ENCODE measurements at regions not wholly inside any gene's neighbourhood (a gene's known extent, or its start where the extent isn't known, plus 50 kb on each side); places are given as distances from the start of the nearest gene placed in this dataset.
"Not testable (repeated sequence)": the region's sequence is repeated elsewhere in the genome, so short reads cannot be mapped to it uniquely, and the experiment has no call there.

GRCh38 chr5:138640138-138640537, 64.9 kb upstream of the HSPA9 start:
- H3K27me3 ChIP-seq (ENCODE audit: control insufficient read depth, insufficient read depth, low read length), result no peaks in the 10 kb centered on the region
- H3K9me3 ChIP-seq (ENCODE audit: control insufficient read depth, insufficient read depth, low read length), result no peaks in the 10 kb centered on the region
- DNase-seq (ENCODE audit: low read depth, low spot score), result no peak
- no peak overlapping the region for H3K4me3 ChIP-seq (ENCODE audit: low read length)
- no CpG with 5 or more reads among the region's 5 CpGs for WGBS (ENCODE audit: insufficient coverage, insufficient read length)
- H3K27ac ChIP-seq (ENCODE audit: low read length), result no peak overlapping the region
- peaks cover 5% of the 10 kb centered on the region for H3K4me1 ChIP-seq (ENCODE audit: control insufficient read depth, insufficient read depth, low read length)
- no peaks in the 10 kb centered on the region for H3K36me3 ChIP-seq (ENCODE audit: control insufficient read depth, insufficient read depth, low read length)

- peaks cover 5% of the 10 kb centered on the region for H3K4me1 ChIP-seq (ENCODE audit: control insufficient read depth, insufficient read depth, low read length)
- H3K27me3 ChIP-seq (ENCODE audit: control insufficient read depth, insufficient read depth, low read length), result no peaks in the 10 kb centered on the region
- H3K36me3 ChIP-seq (ENCODE audit: control insufficient read depth, insufficient read depth, low read length), result no peaks in the 10 kb centered on the region
- WGBS (ENCODE audit: insufficient coverage, insufficient read length), result no CpG with 5 or more reads among the region's 3 CpGs
- no peaks in the 10 kb centered on the region for H3K9me3 ChIP-seq (ENCODE audit: control insufficient read depth, insufficient read depth, low read length)
- H3K27ac ChIP-seq (ENCODE audit: low read length), result no peak overlapping the region
- no peak for DNase-seq (ENCODE audit: low read depth, low spot score)
- no peak overlapping the region for H3K4me3 ChIP-seq (ENCODE audit: low read length)
These were observed 64.1 kb upstream of the HSPA9 start for GRCh38 chr5:138639326-138639725.

- Histone ChIP-seq H3K27ac (ENCODE audit: low read length) (no peak overlapping the region), H3K9me3 (ENCODE audit: control insufficient read depth, insufficient read depth, low read length) (no peaks in the 10 kb centered on the region), H3K4me3 (ENCODE audit: low read length) (no peak overlapping the region), H3K4me1 (ENCODE audit: control insufficient read depth, insufficient read depth, low read length) (peaks cover 5% of the 10 kb centered on the region), H3K36me3 (ENCODE audit: control insufficient read depth, insufficient read depth, low read length) (no peaks in the 10 kb centered on the region), H3K27me3 (ENCODE audit: control insufficient read depth, insufficient read depth, low read length) (no peaks in the 10 kb centered on the region)
- DNase-seq (ENCODE audit: low read depth, low spot score), result no peak
- no CpG with 5 or more reads among the region's 4 CpGs for WGBS (ENCODE audit: insufficient coverage, insufficient read length)
These were observed 62.1 kb upstream of the HSPA9 start for GRCh38 chr5:138637256-138637655.

- peaks cover 2% of the 10 kb centered on the region; the same call in 1 of the 2 replicates for H3K4me1 ChIP-seq (ENCODE audit: control insufficient read depth, insufficient read depth, low read length)
- H3K27ac ChIP-seq (ENCODE audit: low read length), result no peak overlapping the region
- H3K27me3 ChIP-seq (ENCODE audit: control insufficient read depth, insufficient read depth, low read length), result no peaks in the 10 kb centered on the region
- H3K4me3 ChIP-seq (ENCODE audit: low read length), result no peak overlapping the region
- WGBS (ENCODE audit: insufficient coverage, insufficient read length), result no CpG with 5 or more reads among the region's 5 CpGs
- DNase-seq (ENCODE audit: low read depth, low spot score), result no peak
- H3K9me3 ChIP-seq (ENCODE audit: control insufficient read depth, insufficient read depth, low read length), result no peaks in the 10 kb centered on the region
- no peaks in the 10 kb centered on the region for H3K36me3 ChIP-seq (ENCODE audit: control insufficient read depth, insufficient read depth, low read length)
These were observed 61.3 kb upstream of the HSPA9 start for GRCh38 chr5:138636398-138636944.

GRCh38 chr5:138635708-138636107, 60.5 kb upstream of the HSPA9 start:
- H3K27ac ChIP-seq (ENCODE audit: low read length), result no peak overlapping the region
- no CpG with 5 or more reads among the region's 5 CpGs for WGBS (ENCODE audit: insufficient coverage, insufficient read length)
- no peaks in the 10 kb centered on the region for H3K9me3 ChIP-seq (ENCODE audit: control insufficient read depth, insufficient read depth, low read length)
- no peak overlapping the region for H3K4me3 ChIP-seq (ENCODE audit: low read length)
- H3K27me3 ChIP-seq (ENCODE audit: control insufficient read depth, insufficient read depth, low read length), result no peaks in the 10 kb centered on the region
- no peak for DNase-seq (ENCODE audit: low read depth, low spot score)
- H3K4me1 ChIP-seq (ENCODE audit: control insufficient read depth, insufficient read depth, low read length), result peaks cover 2% of the 10 kb centered on the region; the same call in 1 of the 2 replicates
- no peaks in the 10 kb centered on the region for H3K36me3 ChIP-seq (ENCODE audit: control insufficient read depth, insufficient read depth, low read length)

GRCh38 chr5:138635265-138635664, 60.1 kb upstream of the HSPA9 start:
- H3K9me3 ChIP-seq (ENCODE audit: control insufficient read depth, insufficient read depth, low read length), result no peaks in the 10 kb centered on the region
- H3K4me3 ChIP-seq (ENCODE audit: low read length), result no peak overlapping the region
- H3K36me3 ChIP-seq (ENCODE audit: control insufficient read depth, insufficient read depth, low read length), result no peaks in the 10 kb centered on the region
- no peaks in the 10 kb centered on the region for H3K27me3 ChIP-seq (ENCODE audit: control insufficient read depth, insufficient read depth, low read length)
- peaks cover 2% of the 10 kb centered on the region; the same call in 1 of the 2 replicates for H3K4me1 ChIP-seq (ENCODE audit: control insufficient read depth, insufficient read depth, low read length)
- no peak overlapping the region for H3K27ac ChIP-seq (ENCODE audit: low read length)
- no CpG with 5 or more reads among the region's 3 CpGs for WGBS (ENCODE audit: insufficient coverage, insufficient read length)
- DNase-seq (ENCODE audit: low read depth, low spot score), result no peak

- no CpG with 5 or more reads among the region's 4 CpGs for WGBS (ENCODE audit: insufficient coverage, insufficient read length)
- DNase-seq (ENCODE audit: low read depth, low spot score); H3K4me3 ChIP-seq (ENCODE audit: low read length); H3K27me3 ChIP-seq (ENCODE audit: control insufficient read depth, insufficient read depth, low read length); H3K36me3 ChIP-seq (ENCODE audit: control insufficient read depth, insufficient read depth, low read length); H3K9me3 ChIP-seq (ENCODE audit: control insufficient read depth, insufficient read depth, low read length); H3K27ac ChIP-seq (ENCODE audit: low read length); H3K4me1 ChIP-seq (ENCODE audit: control insufficient read depth, insufficient read depth, low read length): not testable (repeated sequence)
These were observed 59.6 kb upstream of the HSPA9 start for GRCh38 chr5:138634804-138635203.

GRCh38 chr5:138632900-138633489, 57.8 kb upstream of the HSPA9 start:
- no CpG with 5 or more reads among the region's 17 CpGs for WGBS (ENCODE audit: insufficient coverage, insufficient read length)
- peak; percentile 94 for DNase-seq (ENCODE audit: low read depth, low spot score)
- H3K9me3 ChIP-seq (ENCODE audit: control insufficient read depth, insufficient read depth, low read length), result no peaks in the 10 kb centered on the region
- H3K27me3 ChIP-seq (ENCODE audit: control insufficient read depth, insufficient read depth, low read length), result no peaks in the 10 kb centered on the region
- no peaks in the 10 kb centered on the region for H3K36me3 ChIP-seq (ENCODE audit: control insufficient read depth, insufficient read depth, low read length)
- peaks cover 2% of the 10 kb centered on the region; the same call in 1 of the 2 replicates for H3K4me1 ChIP-seq (ENCODE audit: control insufficient read depth, insufficient read depth, low read length)
- H3K27ac ChIP-seq (ENCODE audit: low read length), result no peak overlapping the region
- H3K4me3 ChIP-seq (ENCODE audit: low read length), result no peak overlapping the region

GRCh38 chr5:138631096-138631928, 56.1 kb upstream of the HSPA9 start:
- Histone ChIP-seq H3K9me3 (ENCODE audit: control insufficient read depth, insufficient read depth, low read length) (no peaks in the 10 kb centered on the region), H3K36me3 (ENCODE audit: control insufficient read depth, insufficient read depth, low read length) (no peaks in the 10 kb centered on the region), H3K27me3 (ENCODE audit: control insufficient read depth, insufficient read depth, low read length) (no peaks in the 10 kb centered on the region), H3K4me1 (ENCODE audit: control insufficient read depth, insufficient read depth, low read length) (peaks cover 2% of the 10 kb centered on the region; the same call in 1 of the 2 replicates), H3K27ac (ENCODE audit: low read length) (no peak overlapping the region), H3K4me3 (ENCODE audit: low read length) (no peak overlapping the region)
- no peak for DNase-seq (ENCODE audit: low read depth, low spot score)
- no CpG with 5 or more reads among the region's 5 CpGs for WGBS (ENCODE audit: insufficient coverage, insufficient read length)

GRCh38 chr5:138629392-138629791, 54.2 kb upstream of the HSPA9 start:
- Histone ChIP-seq H3K9me3 (ENCODE audit: control insufficient read depth, insufficient read depth, low read length) (no peaks in the 10 kb centered on the region), H3K4me3 (ENCODE audit: low read length) (no peak overlapping the region), H3K4me1 (ENCODE audit: control insufficient read depth, insufficient read depth, low read length) (peaks cover 2% of the 10 kb centered on the region; the same call in 1 of the 2 replicates), H3K27ac (ENCODE audit: low read length) (no peak overlapping the region), H3K27me3 (ENCODE audit: control insufficient read depth, insufficient read depth, low read length) (no peaks in the 10 kb centered on the region), H3K36me3 (ENCODE audit: control insufficient read depth, insufficient read depth, low read length) (no peaks in the 10 kb centered on the region)
- no CpG with 5 or more reads among the region's 3 CpGs for WGBS (ENCODE audit: insufficient coverage, insufficient read length)
- no peak for DNase-seq (ENCODE audit: low read depth, low spot score)
